ENCODE measurements at regions not wholly inside any gene's neighbourhood (a gene's known extent, or its start where the extent isn't known, plus 50 kb on each side); places are given as distances from the start of the nearest gene placed in this dataset.

DNA sequence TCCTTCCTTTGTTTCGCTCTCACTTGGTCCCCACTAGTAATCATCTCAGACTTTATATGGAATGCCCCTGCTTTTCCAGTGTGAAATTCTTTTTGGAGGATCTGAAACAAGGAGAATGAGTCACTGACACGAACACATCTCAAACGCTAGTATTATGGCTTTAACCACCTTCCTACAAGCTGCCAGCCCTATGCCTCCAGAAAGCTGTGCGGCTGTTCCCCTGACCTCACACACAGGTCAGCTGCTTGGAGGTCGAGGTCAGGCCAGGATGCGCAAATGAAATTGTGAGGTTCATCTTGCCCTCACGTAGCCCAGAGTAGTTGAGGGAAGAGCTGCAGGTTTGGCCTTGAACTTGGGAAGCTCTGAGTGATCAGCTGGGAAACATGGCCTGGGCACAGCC is 449.8 kb downstream of the FGF9 start:
- TF ChIP-seq EZH2phosphoT487 (IDR thresholded peaks at IDR 0.05; ENCODE audit: borderline replicate concordance, low read length) (no peak), EZH2 (IDR thresholded peaks at IDR 0.05; ENCODE audit: low read length, unreplicated experiment) (no peak)
- TF ChIP-seq, protein P1, sequence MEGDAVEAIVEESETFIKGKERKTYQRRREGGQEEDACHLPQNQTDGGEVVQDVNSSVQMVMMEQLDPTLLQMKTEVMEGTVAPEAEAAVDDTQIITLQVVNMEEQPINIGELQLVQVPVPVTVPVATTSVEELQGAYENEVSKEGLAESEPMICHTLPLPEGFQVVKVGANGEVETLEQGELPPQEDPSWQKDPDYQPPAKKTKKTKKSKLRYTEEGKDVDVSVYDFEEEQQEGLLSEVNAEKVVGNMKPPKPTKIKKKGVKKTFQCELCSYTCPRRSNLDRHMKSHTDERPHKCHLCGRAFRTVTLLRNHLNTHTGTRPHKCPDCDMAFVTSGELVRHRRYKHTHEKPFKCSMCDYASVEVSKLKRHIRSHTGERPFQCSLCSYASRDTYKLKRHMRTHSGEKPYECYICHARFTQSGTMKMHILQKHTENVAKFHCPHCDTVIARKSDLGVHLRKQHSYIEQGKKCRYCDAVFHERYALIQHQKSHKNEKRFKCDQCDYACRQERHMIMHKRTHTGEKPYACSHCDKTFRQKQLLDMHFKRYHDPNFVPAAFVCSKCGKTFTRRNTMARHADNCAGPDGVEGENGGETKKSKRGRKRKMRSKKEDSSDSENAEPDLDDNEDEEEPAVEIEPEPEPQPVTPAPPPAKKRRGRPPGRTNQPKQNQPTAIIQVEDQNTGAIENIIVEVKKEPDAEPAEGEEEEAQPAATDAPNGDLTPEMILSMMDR (conservative IDR thresholded peaks at IDR 0.05; ENCODE audit: low read depth, low read length) = no peak
- H3K79me2 ChIP-seq (ENCODE audit: low read length) = no peaks in the 10 kb centered on the region
- H2AFZ ChIP-seq (ENCODE audit: low read length) = no peak overlapping the region
- H3K4me1 ChIP-seq (ENCODE audit: insufficient read depth, low read length) = no peaks in the 10 kb centered on the region
- H4K20me1 ChIP-seq (ENCODE audit: low read length) = no peaks in the 10 kb centered on the region
- no peak for ATAC-seq
- no peaks in the 10 kb centered on the region for H3F3A ChIP-seq (ENCODE audit: low read length, unreplicated experiment)
- H3K9me3 ChIP-seq (ENCODE audit: low read length) = no peaks in the 10 kb centered on the region
- intact Hi-C loops (cut with micrococcal nuclease) = no loop called here
- no peak overlapping the region for H3K9ac ChIP-seq (ENCODE audit: low read length)
- no peak for DNase-seq
- no TSS peak for BruUV-seq (replicated peaks)
- 0 out of 2 replicates have a peak, but pooled peaks cover 3% of the 10 kb centered on the region for H3K27me3 ChIP-seq (ENCODE audit: low read length)
- no peak overlapping the region for H3K27ac ChIP-seq (ENCODE audit: low read length)
- CTCF ChIA-PET = no interaction called here
- H3K4me3 ChIP-seq (ENCODE audit: low read length) = no peak overlapping the region
- POLR2A ChIA-PET (ENCODE audit: unreplicated experiment) = no interaction called here
- no peaks in the 10 kb centered on the region for H3K36me3 ChIP-seq (ENCODE audit: low read depth, low read length)
- no peaks in the 10 kb centered on the region for H3K9me2 ChIP-seq (replicated peaks; ENCODE audit: low read length)
- no peak overlapping the region for H3K4me2 ChIP-seq (ENCODE audit: low read length)

DNA sequence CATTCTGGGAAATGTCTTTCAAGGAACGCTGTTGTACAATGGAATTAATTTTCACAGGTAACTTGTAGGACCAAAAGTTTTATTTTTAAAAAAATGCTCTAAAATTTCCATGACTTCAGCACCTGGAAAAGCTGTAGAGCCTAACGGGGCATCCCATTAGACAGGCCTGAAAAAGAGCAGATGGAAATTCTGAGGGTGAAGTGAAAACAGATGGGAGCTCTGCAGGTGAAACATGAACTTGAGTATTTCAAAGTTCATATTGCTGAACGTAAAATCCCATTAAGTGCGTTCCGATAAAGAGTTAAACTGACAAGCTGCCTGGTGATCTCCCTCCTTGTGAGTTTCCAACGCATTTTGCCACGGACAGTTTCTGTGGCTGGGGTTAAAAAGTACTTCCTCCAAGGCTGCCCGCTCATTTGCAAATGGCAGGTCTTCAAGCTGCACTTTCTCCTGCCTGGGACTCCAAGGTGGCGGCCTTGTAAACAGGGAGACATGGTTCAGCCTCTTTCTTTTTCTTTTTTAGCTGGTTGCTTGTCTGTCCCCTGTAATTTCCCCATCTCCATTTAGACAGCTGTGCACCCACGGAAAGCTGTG is 450.4 kb downstream of the FGF9 start:
- BruUV-seq (replicated peaks) = no TSS peak
- no peaks in the 10 kb centered on the region for H3F3A ChIP-seq (ENCODE audit: low read length, unreplicated experiment)
- no peak overlapping the region for H3K27ac ChIP-seq (ENCODE audit: low read length)
- ATAC-seq (no peak), DNase-seq (no peak)
- POLR2A ChIA-PET (ENCODE audit: unreplicated experiment) = no interaction called here
- H3K9ac ChIP-seq (ENCODE audit: low read length) = no peak overlapping the region
- H3K9me2 ChIP-seq (replicated peaks; ENCODE audit: low read length) = no peaks in the 10 kb centered on the region
- intact Hi-C loops (cut with micrococcal nuclease) = no loop called here
- no peaks in the 10 kb centered on the region for H3K9me3 ChIP-seq (ENCODE audit: low read length)
- TF ChIP-seq, protein P1 (conservative IDR thresholded peaks at IDR 0.05; ENCODE audit: low read depth, low read length) = no peak
- TF ChIP-seq EZH2 (IDR thresholded peaks at IDR 0.05; ENCODE audit: low read length, unreplicated experiment) (no peak), EZH2phosphoT487 (IDR thresholded peaks at IDR 0.05; ENCODE audit: borderline replicate concordance, low read length) (no peak)
- no peaks in the 10 kb centered on the region for H3K36me3 ChIP-seq (ENCODE audit: low read depth, low read length)
- H3K79me2 ChIP-seq (ENCODE audit: low read length) = no peaks in the 10 kb centered on the region
- CTCF ChIA-PET = no interaction called here
- no peak overlapping the region for H3K4me3 ChIP-seq (ENCODE audit: low read length)
- H3K4me2 ChIP-seq (ENCODE audit: low read length) = no peak overlapping the region
- H2AFZ ChIP-seq (ENCODE audit: low read length) = no peak overlapping the region
- no peaks in the 10 kb centered on the region for H4K20me1 ChIP-seq (ENCODE audit: low read length)
- 0 out of 2 replicates have a peak, but pooled peaks cover 7% of the 10 kb centered on the region for H3K27me3 ChIP-seq (ENCODE audit: low read length)
- H3K4me1 ChIP-seq (ENCODE audit: insufficient read depth, low read length) = no peaks in the 10 kb centered on the region

DNA sequence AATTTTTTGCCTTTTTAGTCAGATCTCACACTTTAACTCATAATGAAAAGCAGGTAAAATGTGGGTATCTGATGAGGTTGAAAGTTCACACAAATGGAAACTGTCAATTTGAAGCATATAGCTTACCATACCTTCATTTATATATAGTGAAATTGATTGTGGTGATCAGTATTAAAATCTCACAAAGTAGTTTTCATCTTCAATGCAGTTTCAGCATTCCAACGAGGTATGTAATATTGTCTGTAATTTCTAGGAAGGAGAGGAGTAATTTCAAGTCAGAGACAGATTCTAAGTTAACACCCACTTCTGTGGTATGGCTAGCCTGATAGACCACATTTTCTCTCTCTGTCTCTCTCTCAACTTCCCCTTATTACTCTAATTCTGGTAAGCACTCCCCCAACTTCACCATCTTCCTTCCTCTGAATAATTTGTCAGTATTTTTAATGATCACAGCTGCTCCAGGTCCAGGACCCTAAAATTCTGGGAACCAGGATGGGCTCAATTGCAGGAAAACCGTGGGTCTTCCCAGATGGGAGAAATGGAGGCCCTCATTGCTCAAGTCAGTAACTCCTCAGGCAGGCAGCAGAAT is 455.7 kb downstream of the FGF9 start:
- ChIA-PET POLR2A (ENCODE audit: unreplicated experiment) (no interaction called here), CTCF (no interaction called here)
- TF ChIP-seq, protein P1 (conservative IDR thresholded peaks at IDR 0.05; ENCODE audit: low read depth, low read length) = no peak
- TF ChIP-seq EZH2 (IDR thresholded peaks at IDR 0.05; ENCODE audit: low read length, unreplicated experiment) (no peak), EZH2phosphoT487 (IDR thresholded peaks at IDR 0.05; ENCODE audit: borderline replicate concordance, low read length) (no peak)
- intact Hi-C loops (cut with micrococcal nuclease) = no loop called here
- Histone ChIP-seq H3K4me2 (ENCODE audit: low read length) (no peak overlapping the region), H3K4me1 (ENCODE audit: insufficient read depth, low read length) (no peaks in the 10 kb centered on the region), H2AFZ (ENCODE audit: low read length) (no peak overlapping the region), H3K9me3 (ENCODE audit: low read length) (no peaks in the 10 kb centered on the region), H4K20me1 (ENCODE audit: low read length) (no peaks in the 10 kb centered on the region), H3K79me2 (ENCODE audit: low read length) (no peaks in the 10 kb centered on the region), H3K27me3 (ENCODE audit: low read length) (peaks cover 7% of the 10 kb centered on the region; the same call in 1 of the 2 replicates), H3K4me3 (ENCODE audit: low read length) (no peak overlapping the region), H3F3A (ENCODE audit: low read length, unreplicated experiment) (no peaks in the 10 kb centered on the region), H3K36me3 (ENCODE audit: low read depth, low read length) (no peaks in the 10 kb centered on the region), H3K9me2 (replicated peaks; ENCODE audit: low read length) (no peaks in the 10 kb centered on the region), H3K27ac (ENCODE audit: low read length) (no peak overlapping the region), H3K9ac (ENCODE audit: low read length) (no peak overlapping the region)
- no peak for DNase-seq
- no TSS peak for BruUV-seq (replicated peaks)
- ATAC-seq = no peak
